HG02981 (cell line): ENCODE measurements at regions not wholly inside any gene's neighbourhood (a gene's known extent, or its start where the extent isn't known, plus 50 kb on each side); places are given as distances from the start of the nearest gene placed in this dataset.
A peak's percentile ranks its signal among the peaks of the same experiment; 100 is the strongest.
"Not testable (repeated sequence)": the region's sequence is repeated elsewhere in the genome, so short reads cannot be mapped to it uniquely, and the experiment has no call there.

Experiments
- ATAC-seq: cut with Tn5 transposase; IDR thresholded peaks from one replicate; pipeline ENCODE4 v1.9.1; 2021; ENCODE audit warnings: mild to moderate bottlenecking, moderate library complexity; ENCODE audit not compliant: unreplicated experiment

- no peak for ATAC-seq
Measured at GRCh38 chr6:34646714-34647113, 49.9 kb downstream of the ILRUN start.

- no peak for ATAC-seq
Measured at GRCh38 chr6:34645627-34646026, 50.9 kb downstream of the ILRUN start.

- no peak for ATAC-seq
Measured at GRCh38 chr6:34644716-34645115, 51.9 kb downstream of the ILRUN start.

- ATAC-seq = no peak
Measured at GRCh38 chr6:34642427-34642826, 54.1 kb downstream of the ILRUN start.

- not testable (repeated sequence) for ATAC-seq
Measured at GRCh38 chr6:34640074-34640849, 56.3 kb downstream of the ILRUN start.

- ATAC-seq = peak; percentile 70
Measured at GRCh38 chr6:34638834-34639736, 57.5 kb downstream of the ILRUN start.

- no peak for ATAC-seq
Measured at GRCh38 chr6:34633785-34634184, 62.8 kb downstream of the ILRUN start.

- no peak for ATAC-seq
Measured at GRCh38 chr6:34633256-34633655, 63.3 kb downstream of the ILRUN start.

GRCh38 chr6:34630040-34630439, 66.5 kb downstream of the ILRUN start:
- no peak for ATAC-seq

- no peak for ATAC-seq
Measured at GRCh38 chr6:34627296-34627695, 69.3 kb downstream of the ILRUN start.

- ATAC-seq = no peak
Measured at GRCh38 chr6:34618430-34619182, 62.5 kb upstream of the SPDEF start.

- no peak for ATAC-seq
Measured at GRCh38 chr6:34617231-34617630, 61.1 kb upstream of the SPDEF start.

GRCh38 chr6:34616227-34616585, 60.1 kb upstream of the SPDEF start:
- ATAC-seq = no peak

- ATAC-seq = no peak
Measured at GRCh38 chr6:34615574-34616226, 59.6 kb upstream of the SPDEF start.

- no peak for ATAC-seq
Measured at GRCh38 chr6:34610819-34611477, 54.8 kb upstream of the SPDEF start.

GRCh38 chr6:34608321-34609091, 52.4 kb upstream of the SPDEF start:
- ATAC-seq = no peak

- no peak for ATAC-seq
Measured at GRCh38 chr6:34606477-34607265, 50.5 kb upstream of the SPDEF start.
